Natural killer cell treated with Interleukin-12 subunit alpha and Interleukin-12 subunit beta and Interleukin-15 and Interleukin-18, amount 100 ng/mL, for 72 hours (primary cell): ENCODE measurements at regions not wholly inside any gene's neighbourhood (a gene's known extent, or its start where the extent isn't known, plus 50 kb on each side); places are given as distances from the start of the nearest gene placed in this dataset.

Experiments used
- ATAC-seq, 2 donors: fragments of 150-1000 bp; cut with Tn5 transposase in 1 of 2; sonication (Bioruptor Pico), chemical (Tn5 transposase) in 1 of 2; 2 replicates each; pipeline ENCODE4 v1.10.0; 2021
- DNase-seq: peaks from one replicate; pipeline ENCODE4 v3.0.0; 2022; ENCODE audit warnings: low spot score
- H3K27ac Mint-ChIP-seq, 2 donors: 1 replicate in 1 of 2; 2 replicates in 1 of 2; pipeline ENCODE4 v1.8.0; 2022; ENCODE audit warnings: mixed read lengths in 2 of 2, mild to moderate bottlenecking in 1 of 2, moderate library complexity in 1 of 2
- H3K27me3 Mint-ChIP-seq, 2 donors: 1 replicate in 1 of 2; 2 replicates in 1 of 2; pipeline ENCODE4 v1.8.0; 2022; ENCODE audit warnings: mixed read lengths in 2 of 2
- H3K36me3 Mint-ChIP-seq: one replicate; pipeline ENCODE4 v1.8.0; 2022; ENCODE audit warnings: mixed read lengths
- H3K4me1 Mint-ChIP-seq, 2 donors: 1 replicate in 1 of 2; 2 replicates in 1 of 2; pipeline ENCODE4 v1.8.0; 2022; ENCODE audit warnings: low read depth in 2 of 2, mixed read lengths in 2 of 2, mild to moderate bottlenecking in 1 of 2
- H3K4me3 Mint-ChIP-seq: one replicate; pipeline ENCODE4 v1.8.0; 2022; ENCODE audit warnings: mixed read lengths
- H3K9me3 Mint-ChIP-seq: 2 replicates; pipeline ENCODE4 v1.8.0; 2022; ENCODE audit warnings: mixed read lengths

- no peak overlapping the region for H3K27ac Mint-ChIP-seq
- ATAC-seq (no peak), DNase-seq (no peak)
- no peak overlapping the region for H3K4me3 Mint-ChIP-seq
- H3K4me1 Mint-ChIP-seq = no peaks in the 10 kb centered on the region
- no peaks in the 10 kb centered on the region for H3K27me3 Mint-ChIP-seq
- no peaks in the 10 kb centered on the region for H3K36me3 Mint-ChIP-seq
- peaks cover 8% of the 10 kb centered on the region for H3K9me3 Mint-ChIP-seq
Measured at GRCh38 chr5:8013948-8014710, 145.2 kb downstream of the MTRR start.

- Mint-ChIP-seq H3K27ac (no peak overlapping the region), H3K36me3 (no peaks in the 10 kb centered on the region), H3K27me3 (no peaks in the 10 kb centered on the region), H3K4me1 (no peaks in the 10 kb centered on the region), H3K4me3 (no peak overlapping the region), H3K9me3 (peaks cover 16% of the 10 kb centered on the region)
- no peak for ATAC-seq
- no peak for DNase-seq
Measured at GRCh38 chr5:8019719-8020218, 150.8 kb downstream of the MTRR start.

- Mint-ChIP-seq H3K9me3 (peaks cover 16% of the 10 kb centered on the region), H3K4me1 (no peaks in the 10 kb centered on the region), H3K27ac (no peak overlapping the region), H3K4me3 (no peak overlapping the region), H3K36me3 (no peaks in the 10 kb centered on the region), H3K27me3 (no peaks in the 10 kb centered on the region)
- DNase-seq (no peak), ATAC-seq (no peak)
Measured at GRCh38 chr5:8020861-8021514, 152.0 kb downstream of the MTRR start.

- H3K9me3 Mint-ChIP-seq = no peaks in the 10 kb centered on the region
- DNase-seq (no peak), ATAC-seq (no peak)
- H3K4me1 Mint-ChIP-seq = no peaks in the 10 kb centered on the region
- no peak overlapping the region for H3K4me3 Mint-ChIP-seq
- no peaks in the 10 kb centered on the region for H3K36me3 Mint-ChIP-seq
- H3K27ac Mint-ChIP-seq = no peak overlapping the region
- H3K27me3 Mint-ChIP-seq = no peaks in the 10 kb centered on the region
Measured at GRCh38 chr5:8028243-8028642, 159.3 kb downstream of the MTRR start.

- Mint-ChIP-seq H3K27ac (no peak overlapping the region), H3K9me3 (peaks cover 4% of the 10 kb centered on the region), H3K27me3 (no peaks in the 10 kb centered on the region), H3K4me3 (no peak overlapping the region), H3K36me3 (no peaks in the 10 kb centered on the region), H3K4me1 (no peaks in the 10 kb centered on the region)
- ATAC-seq (no peak), DNase-seq (no peak)
Measured at GRCh38 chr5:8033261-8033660, 164.3 kb downstream of the MTRR start.

GRCh38 chr5:8034852-8035251 is 165.9 kb downstream of the MTRR start:
- H3K27me3 Mint-ChIP-seq = no peaks in the 10 kb centered on the region
- no peaks in the 10 kb centered on the region for H3K4me1 Mint-ChIP-seq
- peaks cover 4% of the 10 kb centered on the region for H3K9me3 Mint-ChIP-seq
- H3K36me3 Mint-ChIP-seq = no peaks in the 10 kb centered on the region
- ATAC-seq (no peak), DNase-seq (no peak)
- H3K4me3 Mint-ChIP-seq = no peak overlapping the region
- H3K27ac Mint-ChIP-seq = no peak overlapping the region

GRCh38 chr5:8048920-8049319 is 180.0 kb downstream of the MTRR start:
- no peak for DNase-seq
- no peak for ATAC-seq
- H3K27me3 Mint-ChIP-seq = no peaks in the 10 kb centered on the region
- H3K27ac Mint-ChIP-seq = no peak overlapping the region
- H3K4me3 Mint-ChIP-seq = no peak overlapping the region
- H3K9me3 Mint-ChIP-seq = peaks cover 27% of the 10 kb centered on the region
- H3K4me1 Mint-ChIP-seq = no peaks in the 10 kb centered on the region
- H3K36me3 Mint-ChIP-seq = peaks cover 4% of the 10 kb centered on the region

GRCh38 chr5:8050616-8051175 is 181.7 kb downstream of the MTRR start:
- DNase-seq (no peak), ATAC-seq (no peak)
- H3K9me3 Mint-ChIP-seq = peaks cover 23% of the 10 kb centered on the region
- H3K4me3 Mint-ChIP-seq = no peak overlapping the region
- no peaks in the 10 kb centered on the region for H3K4me1 Mint-ChIP-seq
- no peak overlapping the region for H3K27ac Mint-ChIP-seq
- H3K27me3 Mint-ChIP-seq = no peaks in the 10 kb centered on the region
- peaks cover 4% of the 10 kb centered on the region for H3K36me3 Mint-ChIP-seq

GRCh38 chr5:8053270-8053669 is 184.3 kb downstream of the MTRR start:
- H3K4me3 Mint-ChIP-seq = no peak overlapping the region
- H3K27ac Mint-ChIP-seq = no peak overlapping the region
- H3K36me3 Mint-ChIP-seq = peaks cover 4% of the 10 kb centered on the region
- DNase-seq (no peak), ATAC-seq (no peak)
- no peaks in the 10 kb centered on the region for H3K4me1 Mint-ChIP-seq
- no peaks in the 10 kb centered on the region for H3K27me3 Mint-ChIP-seq
- H3K9me3 Mint-ChIP-seq = peaks cover 20% of the 10 kb centered on the region

GRCh38 chr5:8057769-8058168 is 188.8 kb downstream of the MTRR start:
- ATAC-seq = no peak
- no peak for DNase-seq
- H3K27ac Mint-ChIP-seq = no peak overlapping the region

GRCh38 chr5:8058616-8059190 is 189.8 kb downstream of the MTRR start:
- Mint-ChIP-seq H3K36me3 (no peaks in the 10 kb centered on the region), H3K27me3 (no peaks in the 10 kb centered on the region), H3K4me1 (no peaks in the 10 kb centered on the region)

More at GRCh38 chr5:8057769-8058168, 188.8 kb downstream of the MTRR start:
- H3K4me3 Mint-ChIP-seq = no peak overlapping the region
- H3K9me3 Mint-ChIP-seq = peaks cover 11% of the 10 kb centered on the region
- H3K27me3 Mint-ChIP-seq = no peaks in the 10 kb centered on the region
- no peaks in the 10 kb centered on the region for H3K36me3 Mint-ChIP-seq
- no peaks in the 10 kb centered on the region for H3K4me1 Mint-ChIP-seq

GRCh38 chr5:8059337-8059736 is 190.4 kb downstream of the MTRR start:
- ATAC-seq (no peak), DNase-seq (no peak)
- Mint-ChIP-seq H3K36me3 (no peaks in the 10 kb centered on the region), H3K27me3 (no peaks in the 10 kb centered on the region), H3K27ac (no peak overlapping the region), H3K4me3 (no peak overlapping the region), H3K9me3 (peaks cover 11% of the 10 kb centered on the region), H3K4me1 (no peaks in the 10 kb centered on the region)

More at GRCh38 chr5:8058616-8059190, 189.8 kb downstream of the MTRR start:
- Mint-ChIP-seq H3K9me3 (peaks cover 11% of the 10 kb centered on the region), H3K4me3 (no peak overlapping the region), H3K27ac (no peak overlapping the region)
- DNase-seq (no peak), ATAC-seq (no peak)

- Mint-ChIP-seq H3K27ac (no peak overlapping the region), H3K4me1 (no peaks in the 10 kb centered on the region), H3K36me3 (no peaks in the 10 kb centered on the region), H3K9me3 (peaks cover 11% of the 10 kb centered on the region), H3K27me3 (no peaks in the 10 kb centered on the region), H3K4me3 (no peak overlapping the region)
- ATAC-seq (no peak), DNase-seq (no peak)
Measured at GRCh38 chr5:8060235-8060952, 191.4 kb downstream of the MTRR start.
